ENCODE measurements at regions not wholly inside any gene's neighbourhood (a gene's known extent, or its start where the extent isn't known, plus 50 kb on each side); places are given as distances from the start of the nearest gene placed in this dataset.

DNA sequence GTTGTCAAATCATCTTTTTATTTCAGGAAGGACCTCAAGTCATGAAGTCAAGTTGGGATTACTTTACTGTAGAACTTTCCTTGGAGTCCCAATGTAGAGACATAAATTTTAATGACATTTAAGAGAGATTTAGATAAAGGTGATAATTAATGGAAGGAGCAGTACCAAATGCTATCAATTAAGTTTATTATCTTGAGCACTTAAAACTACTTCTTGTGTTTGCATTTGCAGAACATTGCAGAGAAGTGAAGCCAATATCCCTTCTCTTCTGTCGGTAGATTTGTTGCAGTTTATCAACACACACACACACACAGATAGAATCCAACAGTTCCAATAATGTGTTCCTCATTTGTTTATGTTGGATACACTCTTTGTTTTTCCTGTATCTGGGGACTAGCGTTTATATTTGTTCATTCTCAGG lies 570.7 kb downstream of the EPHA4 start:
- DNase-seq = peak; percentile 81

DNA sequence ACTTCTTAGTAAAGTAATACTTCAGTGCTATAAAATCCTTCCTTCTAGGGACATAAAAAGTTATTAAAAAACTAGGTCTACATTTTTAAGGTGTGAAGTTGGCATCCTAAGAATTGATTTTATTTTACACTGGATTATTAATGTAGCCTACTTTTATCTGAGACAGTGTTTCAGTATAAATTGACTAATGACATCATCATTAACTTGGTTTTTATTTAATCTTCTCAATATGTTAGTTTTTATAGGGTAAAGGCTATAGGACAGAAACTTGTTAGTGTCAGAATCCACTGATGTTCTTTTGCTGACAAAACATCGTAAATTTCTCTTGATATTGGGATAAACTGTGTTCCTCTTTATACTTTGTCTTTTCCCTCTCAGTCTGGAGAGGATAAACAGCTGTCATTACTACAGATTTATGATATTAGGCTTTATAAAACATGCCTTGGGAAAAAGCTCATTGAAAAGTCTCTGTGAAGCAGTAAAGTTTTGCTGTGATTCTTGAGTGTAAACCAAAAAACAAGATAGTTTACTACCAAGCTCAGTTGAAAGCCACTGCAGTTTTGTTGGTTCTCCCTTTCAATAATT lies 569.9 kb downstream of the EPHA4 start:
- peak; percentile 22 for DNase-seq

DNA sequence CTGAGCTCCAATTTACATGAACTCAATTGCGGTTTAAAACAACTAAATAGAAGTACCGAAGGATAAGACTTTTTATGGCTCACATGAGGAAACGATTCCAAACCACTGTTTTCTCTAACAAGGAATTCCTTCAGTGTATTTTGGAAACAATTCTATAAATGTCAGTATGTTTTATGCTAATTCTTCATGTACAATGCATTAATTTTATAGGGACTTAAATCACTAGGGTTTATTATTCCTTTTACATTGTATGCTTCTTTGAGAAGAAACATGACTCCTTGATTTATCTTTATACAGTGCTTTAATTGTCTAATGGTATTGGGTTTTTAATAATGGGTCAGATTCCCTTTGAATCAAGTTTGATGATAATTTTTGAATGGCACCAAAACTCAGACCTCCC lies 566.8 kb downstream of the EPHA4 start:
- peak; percentile 7 for DNase-seq

DNA sequence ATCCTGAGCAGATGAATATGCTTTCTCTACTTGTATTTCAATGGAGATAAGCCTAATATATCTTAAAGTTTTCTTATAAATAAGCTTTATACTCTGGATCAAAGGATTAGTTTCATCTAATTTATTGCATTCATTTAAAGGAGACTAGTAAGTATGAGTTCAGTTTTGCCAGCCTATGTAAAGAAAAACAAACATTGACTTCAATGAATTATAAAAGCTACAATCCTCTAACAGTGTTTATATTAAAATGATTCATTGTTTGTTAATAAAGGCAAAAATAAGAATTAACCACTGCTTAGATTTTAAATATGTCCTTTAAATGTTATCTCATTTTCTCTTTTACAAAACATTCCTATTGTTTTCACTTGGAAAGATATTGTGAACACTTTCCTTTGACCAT lies 566.0 kb downstream of the EPHA4 start:
- no peak for DNase-seq

DNA sequence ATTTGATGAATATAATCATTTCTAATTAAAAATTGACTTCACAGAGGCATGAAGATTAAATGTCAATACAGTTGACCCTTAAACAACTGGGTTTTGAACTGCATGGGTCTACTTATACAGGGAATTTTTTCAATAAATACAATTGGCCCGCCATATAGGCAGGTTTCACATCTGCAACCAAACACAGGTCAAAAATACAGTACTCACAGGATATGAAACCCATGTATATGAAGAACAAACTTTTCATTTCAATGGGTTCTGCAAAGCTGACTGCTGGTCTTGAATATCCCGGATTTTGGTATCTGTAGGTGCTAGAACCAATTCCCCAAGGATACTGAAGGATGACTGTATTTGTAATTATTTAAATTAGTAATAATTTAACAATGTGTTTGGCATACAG lies 555.6 kb downstream of the EPHA4 start:
- no peak for DNase-seq

DNA sequence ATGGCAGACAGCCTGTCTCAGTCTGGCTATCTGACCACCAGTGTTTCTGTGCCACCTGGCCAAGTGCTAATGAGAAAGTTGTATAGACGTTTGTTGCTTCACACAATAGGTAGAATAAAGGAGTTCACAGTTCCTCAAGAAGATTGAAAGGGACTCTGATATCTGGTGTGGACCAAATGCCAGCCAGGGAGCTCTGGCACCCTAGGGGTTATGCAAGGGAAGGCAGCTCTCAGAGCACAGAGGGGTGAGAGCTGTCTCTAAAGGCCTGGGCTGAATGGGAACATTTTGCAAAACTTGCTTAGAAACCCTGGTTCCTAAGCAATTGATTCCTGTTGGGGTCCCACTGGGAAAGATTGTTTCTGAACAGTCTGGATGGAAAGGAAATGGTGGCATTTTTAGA lies 553.8 kb downstream of the EPHA4 start:
- no peak for DNase-seq

DNA sequence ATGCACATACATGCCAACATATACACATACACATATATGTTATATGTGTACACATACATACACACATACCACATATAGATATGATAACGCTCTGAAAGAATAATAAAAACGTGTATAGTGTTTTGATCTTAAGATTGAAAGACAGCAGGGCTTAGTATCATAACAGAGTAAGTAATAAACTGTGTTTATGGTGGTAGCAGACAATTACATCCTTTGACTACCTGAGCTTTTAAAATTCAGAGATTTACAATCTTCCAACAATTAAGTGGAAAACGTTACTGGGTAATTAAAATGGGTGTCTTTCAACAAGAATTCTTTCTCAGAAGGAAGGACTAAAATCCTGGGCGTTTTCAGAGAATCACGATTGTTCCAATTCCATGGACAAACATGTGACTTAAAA lies 552.4 kb downstream of the EPHA4 start:
- no peak for DNase-seq

DNA sequence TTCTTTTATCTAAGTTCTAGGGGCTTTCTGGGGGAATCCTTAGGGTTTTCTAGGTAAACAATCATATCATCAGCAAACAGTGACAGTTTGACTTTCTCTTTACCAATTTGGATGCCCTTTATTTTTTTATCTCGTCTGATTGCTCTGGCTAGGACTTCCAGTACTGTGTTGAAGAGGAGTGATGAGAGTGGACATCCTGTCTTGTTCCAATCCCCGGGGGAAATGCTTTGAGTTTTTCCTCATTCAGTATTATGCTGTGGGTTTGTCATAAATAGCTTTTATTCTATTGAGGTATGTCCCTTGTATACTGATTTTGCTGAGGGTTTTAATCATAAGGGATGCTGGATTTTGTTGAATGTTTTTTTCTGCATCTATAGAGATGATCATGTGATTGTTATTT lies 549.5 kb downstream of the EPHA4 start:
- DNase-seq = no peak

DNA sequence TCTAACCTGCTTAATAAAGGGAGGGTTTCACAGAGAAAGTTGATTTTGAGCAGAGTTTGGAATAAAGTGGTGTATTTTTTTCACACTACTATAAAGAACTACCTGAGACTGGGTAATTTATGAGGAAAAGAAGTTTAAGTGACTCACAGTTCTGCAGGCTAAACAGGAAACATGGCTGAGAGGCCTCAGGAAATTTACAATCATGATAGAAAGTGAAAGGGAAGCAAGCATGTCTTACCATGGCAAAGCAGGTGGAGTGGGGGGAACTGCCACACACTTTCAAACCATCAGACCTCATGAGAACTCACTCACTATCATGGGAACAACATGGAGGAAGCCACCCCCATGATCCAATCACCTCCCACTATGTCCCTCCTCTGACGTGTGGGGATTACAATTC lies 546.7 kb downstream of the EPHA4 start:
- no peak for DNase-seq

DNA sequence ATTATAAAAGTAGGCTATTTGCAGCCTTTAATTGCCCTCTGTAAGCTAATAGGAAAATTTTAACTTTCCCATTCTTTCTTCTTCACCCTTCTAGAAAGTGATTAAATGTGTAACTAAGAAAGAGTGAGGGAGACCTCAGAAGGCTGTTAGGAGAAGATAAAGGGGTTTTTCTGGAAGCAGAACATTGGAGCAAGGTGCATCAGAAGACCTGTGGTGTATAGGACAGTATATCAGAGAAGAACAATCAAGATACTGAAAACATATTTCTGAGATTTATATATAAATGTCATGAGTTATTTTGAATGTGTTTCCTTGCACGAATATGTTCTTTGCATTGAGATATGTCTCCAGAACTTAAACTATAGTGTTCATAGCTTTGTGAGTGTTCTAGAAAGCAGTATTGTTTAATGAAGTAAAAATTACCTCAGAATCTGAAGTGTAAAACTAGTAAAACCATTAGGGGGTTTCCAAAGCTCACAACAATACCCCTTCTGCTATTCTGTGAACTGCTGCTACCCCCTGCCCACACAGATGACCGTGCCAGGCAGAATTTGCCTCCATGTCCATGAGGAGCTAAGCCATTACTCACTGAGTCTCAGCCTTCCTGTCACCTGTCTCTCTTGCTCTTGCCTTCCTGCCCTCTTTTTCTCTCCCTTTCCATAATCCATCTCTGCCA lies 537.9 kb downstream of the EPHA4 start:
- DNase-seq = no peak

DNA sequence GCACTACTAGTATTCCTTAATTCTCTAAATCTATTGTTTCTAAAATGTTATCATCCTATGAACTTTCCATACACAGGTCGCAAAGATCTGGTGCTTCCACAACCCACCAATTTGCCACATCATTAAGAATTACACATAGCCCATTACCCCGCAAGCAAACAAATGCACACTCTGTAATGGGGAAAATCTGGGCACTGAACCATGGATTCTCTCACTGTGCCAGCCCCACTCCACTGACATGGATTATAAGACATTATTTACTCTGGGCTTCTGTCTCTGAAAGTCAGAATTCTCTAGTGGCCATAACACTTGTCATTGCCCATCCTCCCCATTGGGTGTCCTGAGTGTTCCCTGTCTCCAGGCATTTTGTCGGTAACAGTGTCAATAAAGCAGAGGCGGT lies 537.1 kb downstream of the EPHA4 start:
- no peak for DNase-seq

DNA sequence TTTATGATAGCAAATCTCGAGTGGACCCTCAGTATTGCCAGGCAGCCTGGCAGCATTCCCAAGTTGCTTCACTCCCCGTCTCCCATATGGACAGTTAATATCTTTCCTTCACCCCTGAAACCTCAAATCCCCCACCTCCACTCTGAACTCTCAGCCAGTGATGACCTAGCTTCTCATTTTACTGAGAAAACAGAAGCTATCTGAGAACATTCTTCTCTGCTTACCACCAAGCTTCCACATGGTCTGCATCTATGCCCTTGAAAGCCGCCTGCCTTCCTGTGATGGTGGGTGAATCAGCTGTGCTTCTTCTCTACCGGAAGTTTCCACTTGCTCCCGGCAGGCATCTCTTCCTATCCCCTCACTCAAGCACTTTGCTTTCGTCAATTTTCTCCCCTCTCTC lies 529.2 kb downstream of the EPHA4 start:
- no peak for DNase-seq

DNA sequence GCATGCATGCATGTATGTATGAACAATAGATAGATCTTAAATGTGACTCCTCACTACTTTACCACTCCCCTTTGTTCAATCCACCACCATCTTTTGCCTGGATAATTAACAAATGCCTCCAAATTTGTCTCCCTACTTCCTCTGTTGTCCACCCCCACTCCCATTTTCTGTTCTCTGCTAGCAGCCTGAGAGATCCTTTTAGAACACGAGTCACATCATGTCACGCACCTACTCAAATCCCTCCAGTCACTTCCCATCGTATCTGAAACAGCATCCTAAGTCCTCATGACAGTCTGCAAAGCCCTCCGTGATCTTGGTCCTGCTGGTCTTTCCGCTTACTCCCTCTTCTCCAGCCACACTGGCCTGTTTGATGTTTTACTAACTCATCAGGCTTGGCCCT lies 527.3 kb downstream of the EPHA4 start:
- no peak for DNase-seq

DNA sequence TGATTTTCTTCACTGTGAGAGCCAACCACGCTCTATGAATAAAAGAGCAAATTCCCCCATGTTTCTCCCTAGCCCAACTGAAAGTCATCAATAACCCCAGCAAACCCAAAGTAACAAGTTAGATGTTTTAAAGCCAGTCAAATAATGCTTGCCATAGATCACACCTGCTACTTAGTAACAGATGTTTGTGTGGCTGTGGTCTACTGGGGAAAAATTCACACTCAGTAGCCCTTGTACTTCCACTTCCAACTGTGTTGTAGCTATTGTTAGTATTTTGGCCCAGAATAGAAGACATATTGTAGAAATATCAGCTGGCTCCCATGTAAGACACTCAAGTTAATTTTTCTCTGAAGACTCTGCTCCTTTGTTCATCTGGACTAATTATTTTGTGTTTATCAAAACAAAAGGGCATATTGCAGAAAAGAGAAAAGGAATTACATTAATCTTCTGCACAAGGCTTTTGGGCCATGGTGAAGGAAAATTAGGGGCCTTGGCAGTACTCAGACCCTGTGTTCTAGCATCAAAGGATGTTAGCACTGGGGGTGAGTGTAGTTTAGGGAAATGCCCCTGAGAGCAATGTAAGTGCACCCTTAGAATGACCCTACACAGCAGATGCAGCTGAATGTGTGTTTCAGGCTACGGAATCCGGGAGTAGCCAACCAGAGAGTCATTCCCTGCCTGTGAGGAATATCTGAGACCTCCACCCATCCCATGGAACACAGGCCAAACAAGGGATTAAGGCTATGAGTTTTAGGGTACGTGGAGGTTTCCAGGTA lies 521.9 kb downstream of the EPHA4 start:
- no peak for DNase-seq

DNA sequence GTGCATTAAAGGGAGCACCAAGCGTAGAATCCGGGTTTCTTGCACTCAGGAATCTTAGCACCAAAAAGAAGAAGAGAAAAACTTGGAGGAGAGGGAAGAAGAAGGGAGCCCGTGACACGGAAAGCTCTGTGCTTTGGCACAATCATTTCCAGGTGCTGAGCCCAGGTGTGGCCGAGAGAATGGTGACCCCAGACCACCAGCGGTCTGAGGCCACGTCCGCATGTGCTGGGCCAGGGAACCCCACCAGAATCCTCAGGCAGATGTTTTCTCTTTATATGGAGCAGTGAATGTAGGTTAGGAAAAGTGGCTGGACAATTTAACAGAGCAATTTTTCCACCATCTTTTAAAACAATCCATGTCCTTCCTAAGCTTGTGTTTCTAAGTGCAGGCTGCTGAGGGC lies 520.9 kb downstream of the EPHA4 start:
- no peak for DNase-seq

DNA sequence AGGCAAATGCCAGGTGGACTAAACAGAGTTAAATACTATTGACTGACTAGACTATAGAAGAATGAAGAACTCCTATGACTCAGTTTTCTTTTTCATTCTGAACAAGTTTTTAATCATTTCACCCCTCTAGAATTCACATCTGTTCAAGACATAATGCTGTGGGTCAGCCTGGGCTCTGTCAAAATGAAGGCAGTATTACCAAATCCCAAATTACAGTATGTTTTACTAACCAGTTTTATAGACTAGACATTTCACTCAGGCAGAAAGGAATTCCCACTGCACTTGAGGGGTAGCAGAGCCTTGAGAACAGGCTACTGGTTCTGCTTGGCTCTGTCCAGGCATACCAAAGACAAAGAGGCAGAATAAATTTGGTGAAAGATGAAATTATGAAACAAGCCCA lies 511.7 kb downstream of the EPHA4 start:
- no peak for DNase-seq

DNA sequence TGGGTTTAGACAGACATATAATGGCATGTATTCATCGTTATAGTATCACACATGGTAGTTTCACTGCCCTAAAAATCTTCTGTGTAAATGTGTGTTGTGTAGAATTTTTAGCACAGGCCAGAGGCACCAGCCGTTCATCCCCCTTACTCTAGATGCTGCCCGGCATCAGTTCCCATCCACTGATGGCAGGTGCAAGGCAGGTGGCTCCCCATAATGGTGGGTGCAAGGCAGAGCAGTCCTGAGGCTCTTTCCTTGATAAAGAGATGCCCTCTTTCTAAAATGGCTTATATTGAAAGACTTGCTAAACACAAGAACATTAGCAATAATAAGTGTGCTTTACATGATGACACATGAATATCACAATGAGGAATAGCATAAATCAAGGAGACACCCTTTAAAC lies 508.5 kb downstream of the EPHA4 start:
- DNase-seq = no peak

DNA sequence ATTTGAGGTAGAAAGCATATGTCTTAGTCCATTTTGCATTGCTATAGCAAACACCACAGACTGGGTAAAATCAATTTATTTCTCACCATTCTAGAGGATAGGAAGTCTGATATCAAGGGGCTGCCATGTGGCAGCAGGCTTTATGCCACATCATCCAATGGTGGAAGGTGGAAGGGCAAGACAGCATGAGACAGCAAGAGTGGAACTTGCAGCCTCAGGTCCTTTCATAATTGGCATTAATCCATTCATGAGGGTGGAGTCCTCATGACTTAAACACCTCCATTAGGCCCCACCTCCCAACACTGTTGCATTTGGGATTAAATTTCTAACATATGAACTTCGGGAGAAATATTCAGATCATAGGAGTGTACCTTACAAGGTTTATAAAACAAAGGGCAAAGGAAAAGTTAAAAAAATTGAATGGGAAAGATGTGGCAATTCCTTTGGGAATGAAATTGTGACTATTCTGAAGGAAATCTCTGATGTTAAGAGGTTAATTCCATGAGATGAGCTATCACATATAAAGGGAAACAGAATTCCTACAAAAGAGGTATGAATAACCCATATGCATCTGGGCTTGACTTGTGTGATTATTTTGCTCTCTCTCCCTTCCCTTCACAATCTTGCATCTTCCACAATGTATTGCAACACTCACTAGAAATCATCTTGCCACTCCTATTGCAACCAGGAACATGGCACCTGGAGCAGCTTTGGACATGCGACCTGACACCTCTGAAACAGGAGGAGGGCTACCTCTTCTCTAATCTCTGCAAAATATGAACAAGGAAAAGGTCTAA lies 507.8 kb downstream of the EPHA4 start:
- DNase-seq = no peak

DNA sequence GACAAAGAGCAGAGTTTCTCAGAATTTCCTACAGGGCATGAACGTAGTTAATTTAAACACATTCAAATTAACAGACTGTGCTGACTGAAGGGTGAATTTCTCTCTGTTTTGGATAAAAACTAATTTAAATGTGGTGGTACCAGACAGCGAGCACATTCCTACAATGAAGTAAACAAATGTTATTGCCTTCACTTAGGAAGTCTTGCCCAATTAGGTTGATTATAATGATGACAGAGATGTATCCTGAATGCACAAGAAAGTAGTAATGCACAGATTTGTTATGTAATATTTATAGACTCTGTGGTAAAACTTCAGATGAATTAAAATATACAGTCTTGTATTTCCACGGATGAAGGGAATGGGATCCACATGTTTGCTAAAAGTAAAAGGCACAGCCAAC lies 507.2 kb downstream of the EPHA4 start:
- no peak for DNase-seq

DNA sequence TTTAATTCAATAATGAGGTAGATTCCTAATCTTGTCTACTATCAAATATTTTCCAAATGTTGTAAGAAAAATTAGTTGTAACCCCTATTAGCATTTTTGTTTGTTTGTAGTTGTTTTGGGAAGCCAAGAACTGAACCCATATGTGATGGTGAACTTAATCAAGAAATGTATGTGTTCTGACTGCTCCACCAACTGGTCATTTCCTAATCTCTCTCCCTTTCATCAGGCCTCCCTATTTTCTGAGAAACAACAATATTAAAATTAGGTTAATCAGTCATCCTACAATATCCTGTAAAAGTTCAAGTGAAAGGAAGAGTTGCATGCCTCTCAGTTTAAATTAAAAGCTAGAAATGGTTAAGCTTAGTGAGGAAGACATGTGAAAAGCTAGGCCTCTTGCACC lies 504.0 kb downstream of the EPHA4 start:
- no peak for DNase-seq

DNA sequence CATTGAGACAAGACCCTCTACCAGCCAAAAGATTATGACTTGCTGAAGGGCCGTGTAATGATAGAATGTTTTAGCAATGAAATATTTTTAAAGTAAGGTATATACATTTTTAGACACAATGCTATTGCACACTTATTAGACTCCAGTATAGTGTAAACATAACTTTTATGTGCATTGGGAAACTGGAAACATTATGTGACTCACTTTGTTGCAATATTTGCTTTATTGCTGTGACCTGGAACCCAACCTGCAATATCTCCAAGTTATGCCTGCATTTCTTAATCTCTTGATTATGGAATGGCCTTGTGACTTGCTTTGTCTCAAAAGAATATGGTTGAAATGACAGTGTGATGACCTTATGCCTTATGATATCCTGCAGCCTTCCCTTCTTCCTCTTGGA lies 502.0 kb downstream of the EPHA4 start:
- DNase-seq = no peak

DNA sequence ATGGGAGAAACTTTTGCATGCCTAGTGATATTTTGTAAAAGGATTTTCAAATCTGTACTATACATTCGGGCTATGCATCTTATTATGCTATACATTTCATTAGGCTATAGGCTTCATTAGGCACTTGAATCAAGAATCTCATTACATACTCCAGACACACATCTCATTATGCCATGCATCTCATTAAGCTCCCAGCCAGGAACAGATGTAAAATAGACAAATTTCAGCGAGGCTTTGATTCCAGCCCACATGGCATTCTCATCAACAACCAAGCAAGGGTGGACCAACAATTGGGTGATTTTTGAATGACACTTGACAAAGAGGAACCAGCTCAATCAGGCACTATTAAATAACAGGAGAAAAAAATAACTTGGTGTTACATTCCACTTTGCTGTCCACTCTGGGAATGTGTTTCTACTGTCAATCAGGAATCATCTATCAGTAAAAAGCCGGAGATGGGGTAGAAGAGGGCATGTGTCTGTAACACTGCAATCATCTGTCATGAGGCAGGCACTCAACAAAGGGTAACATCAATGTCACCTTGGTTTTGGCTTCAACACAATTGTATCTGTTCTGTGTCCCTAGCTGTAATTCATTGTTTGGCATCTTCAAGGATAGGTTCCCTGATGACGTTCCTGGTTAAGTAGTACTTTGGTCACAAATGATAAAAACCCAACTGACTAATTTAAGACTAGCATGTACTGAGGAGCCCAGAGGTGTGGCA lies 498.6 kb downstream of the EPHA4 start:
- DNase-seq = no peak
